Gastroesophageal sphincter (tissue), 4 donors: ENCODE measurements at regions not wholly inside any gene's neighbourhood (a gene's known extent, or its start where the extent isn't known, plus 50 kb on each side); places are given as distances from the start of the nearest gene placed in this dataset.

Source experiments
- ATAC-seq: fragments of 150-250 bp; one replicate; pipeline ENCODE4 v1.9.1; 2016; ENCODE audit warnings: mild to moderate bottlenecking, moderate library complexity
- H3K27ac ChIP-seq, 4 donors: fragments of 200-600 bp; sonication (generic) in 3 of 4; 1 replicate in 3 of 4; 2 replicates in 1 of 4; pipeline ENCODE4 v1.5.1; 2016 to 2019
- H3K27me3 ChIP-seq: fragments of 200-600 bp; sonication (generic); one replicate; pipeline ENCODE4 v1.5.1; 2019
- H3K36me3 ChIP-seq, 2 donors: fragments of 200-600 bp; sonication (generic); one replicate each; pipeline ENCODE4 v1.5.1; 2019; ENCODE audit warnings: control low read depth in 1 of 2
- H3K4me1 ChIP-seq, 3 donors: fragments of 200-600 bp; sonication (generic); 1 replicate in 2 of 3; 2 replicates in 1 of 3; pipeline ENCODE4 v1.5.1; 2016 to 2019; ENCODE audit warnings: control low read depth in 2 of 3
- H3K4me3 ChIP-seq, 2 donors: fragments of 200-600 bp; sonication (generic); one replicate each; pipeline ENCODE4 v1.5.1; 2019; ENCODE audit warnings: mild to moderate bottlenecking in 1 of 2, moderate library complexity in 1 of 2
- H3K9me3 ChIP-seq, 3 donors: fragments of 200-600 bp; sonication (generic); one replicate each; pipeline ENCODE4 v1.5.1; 2017 to 2019; ENCODE audit warnings: control low read depth in 2 of 3
- EP300 ChIP-seq: sonication (generic); formaldehyde crosslinking; IDR thresholded peaks from one replicate; pipeline ENCODE4 v1.6.1; 2017; ENCODE audit warnings: antibody characterized with exemption, mild to moderate bottlenecking
- POLR2A ChIP-seq, 2 donors: fragments of 450-650 bp; IDR thresholded peaks; one replicate each; pipeline ENCODE4 v1.6.1; 2017; ENCODE audit warnings: antibody characterized with exemption in 2 of 2, mild to moderate bottlenecking in 2 of 2, moderate library complexity in 1 of 2
- POLR2AphosphoS5 ChIP-seq: sonication (generic); formaldehyde crosslinking; IDR thresholded peaks from one replicate; pipeline ENCODE4 v1.6.1; 2017; ENCODE audit warnings: antibody characterized with exemption
- WGBS, 2 donors: methylation state at CpG; one replicate each; pipeline ENCODE4 v1.1.5; 2018; ENCODE audit warnings: low coverage in 1 of 2; 5-methylcytosine and 5-hydroxymethylcytosine counted together
- TF ChIP-seq, protein P1 (sequence below), 4 experiments: fragments of 200-600 bp in 2 of 4; fragments of 450-650 bp in 2 of 4; sonication (generic) in 1 of 4; IDR thresholded peaks; one replicate each; pipeline ENCODE4 v1.5.1; 2017 to 2019; ENCODE audit warnings: antibody characterized with exemption in 4 of 4, mild to moderate bottlenecking in 2 of 4, moderate library complexity in 2 of 4

DNA sequence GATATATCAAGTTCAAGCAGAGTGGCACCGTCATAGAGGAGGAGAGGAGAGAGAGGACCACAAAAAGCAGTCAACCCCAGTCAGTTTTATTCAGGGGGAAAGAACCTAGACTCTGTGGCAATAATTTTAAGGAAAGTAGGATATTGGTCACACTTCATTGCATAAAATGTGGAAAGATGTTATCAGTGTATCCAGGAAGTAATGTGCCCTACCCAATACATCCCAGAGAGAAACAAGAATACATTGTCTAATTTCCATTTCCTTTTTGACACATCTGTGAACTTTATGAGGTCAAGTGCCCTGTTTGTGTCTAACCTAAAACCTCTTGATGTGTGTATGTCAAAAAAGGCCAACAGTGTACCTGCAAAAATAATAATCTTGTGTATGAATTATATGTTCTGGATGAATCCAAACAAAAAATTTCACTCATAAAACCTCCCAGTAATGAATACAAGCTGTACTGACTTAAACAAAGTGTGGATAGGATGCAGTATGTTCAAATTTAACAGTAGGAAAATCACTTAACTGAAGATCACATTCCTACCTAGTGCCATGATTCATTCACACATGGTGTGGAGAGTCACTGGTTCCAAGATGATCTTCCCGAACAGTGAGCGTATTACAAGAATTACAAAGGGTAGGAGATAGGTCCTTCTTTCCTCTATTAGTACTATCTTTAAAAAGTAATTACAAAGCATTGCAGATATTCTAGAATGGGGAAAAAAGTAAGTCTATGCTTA lies 712.1 kb upstream of the CXADR start:
- Histone ChIP-seq H3K27me3 (no peaks in the 10 kb centered on the region), H3K36me3 (no peaks in the 10 kb centered on the region), H3K4me3 (no peak overlapping the region), H3K27ac (no peak overlapping the region), H3K9me3 (peaks cover 0 to 11% (median 0%) of the 10 kb centered on the region in 3 donors), H3K4me1 (no peaks in the 10 kb centered on the region)
- 95 to 96% methylated on average over 3 of the region's 3 CpGs for WGBS, 2 donors
- ATAC-seq: no peak
- no peak for TF ChIP-seq POLR2AphosphoS5
- TF ChIP-seq POLR2A (IDR thresholded peaks at IDR 0.05): no peak
- no peak for TF ChIP-seq EP300
- TF ChIP-seq, protein P1, sequence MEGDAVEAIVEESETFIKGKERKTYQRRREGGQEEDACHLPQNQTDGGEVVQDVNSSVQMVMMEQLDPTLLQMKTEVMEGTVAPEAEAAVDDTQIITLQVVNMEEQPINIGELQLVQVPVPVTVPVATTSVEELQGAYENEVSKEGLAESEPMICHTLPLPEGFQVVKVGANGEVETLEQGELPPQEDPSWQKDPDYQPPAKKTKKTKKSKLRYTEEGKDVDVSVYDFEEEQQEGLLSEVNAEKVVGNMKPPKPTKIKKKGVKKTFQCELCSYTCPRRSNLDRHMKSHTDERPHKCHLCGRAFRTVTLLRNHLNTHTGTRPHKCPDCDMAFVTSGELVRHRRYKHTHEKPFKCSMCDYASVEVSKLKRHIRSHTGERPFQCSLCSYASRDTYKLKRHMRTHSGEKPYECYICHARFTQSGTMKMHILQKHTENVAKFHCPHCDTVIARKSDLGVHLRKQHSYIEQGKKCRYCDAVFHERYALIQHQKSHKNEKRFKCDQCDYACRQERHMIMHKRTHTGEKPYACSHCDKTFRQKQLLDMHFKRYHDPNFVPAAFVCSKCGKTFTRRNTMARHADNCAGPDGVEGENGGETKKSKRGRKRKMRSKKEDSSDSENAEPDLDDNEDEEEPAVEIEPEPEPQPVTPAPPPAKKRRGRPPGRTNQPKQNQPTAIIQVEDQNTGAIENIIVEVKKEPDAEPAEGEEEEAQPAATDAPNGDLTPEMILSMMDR (IDR thresholded peaks at IDR 0.05): no peak

DNA sequence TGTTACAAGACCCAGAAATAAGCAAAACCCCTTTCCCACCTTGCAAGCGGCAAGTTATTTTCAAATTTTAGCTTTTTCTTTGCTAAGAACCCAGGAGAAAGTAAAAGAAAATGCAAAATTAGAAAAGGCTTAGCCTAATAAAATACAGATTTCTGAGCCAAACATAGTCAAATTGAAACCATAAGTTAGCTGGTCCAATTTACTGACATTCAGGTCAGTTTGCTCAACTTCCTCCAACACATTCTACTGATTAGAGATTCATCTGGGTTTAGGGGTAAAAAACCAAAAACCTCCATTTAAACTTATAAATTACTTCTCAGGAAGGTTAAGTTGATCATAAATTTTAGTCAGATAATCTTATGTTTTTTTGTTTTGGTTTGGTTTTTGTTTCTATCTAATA lies 701.8 kb upstream of the CXADR start:
- H3K4me3 ChIP-seq: no peak overlapping the region

DNA sequence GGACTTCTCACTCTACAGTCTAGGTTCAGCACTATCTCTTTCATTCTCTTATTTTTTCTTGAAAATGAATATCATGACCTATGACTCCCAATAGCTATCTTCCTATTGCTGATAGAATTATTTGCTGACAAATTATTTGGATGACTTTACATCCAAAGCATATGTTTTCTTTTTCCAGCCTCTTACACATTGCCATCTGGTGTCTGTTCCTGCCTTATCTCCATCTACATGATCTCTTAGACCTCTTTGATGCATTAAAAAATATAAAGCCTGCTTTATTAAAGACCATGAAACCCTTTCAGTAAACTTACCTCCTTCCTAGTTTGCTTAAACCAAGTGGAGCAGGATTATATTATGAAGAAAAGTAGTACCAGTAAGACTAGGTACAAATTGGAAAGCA lies 700.9 kb upstream of the CXADR start:
- H3K27me3 ChIP-seq: no peaks in the 10 kb centered on the region
- no peaks in the 10 kb centered on the region for H3K36me3 ChIP-seq
- no peak for TF ChIP-seq POLR2AphosphoS5
- TF ChIP-seq, protein P1 (IDR thresholded peaks at IDR 0.05): no peak
- TF ChIP-seq POLR2A (IDR thresholded peaks at IDR 0.05): no peak
- no peak for TF ChIP-seq EP300
- peaks cover 0 to 6% (median 0%) of the 10 kb centered on the region in 3 donors for H3K4me1 ChIP-seq
- no peaks in the 10 kb centered on the region for H3K9me3 ChIP-seq
- H3K27ac ChIP-seq: no peak overlapping the region
- no peak for ATAC-seq
- H3K4me3 ChIP-seq: no peak overlapping the region

More for the DNA sequence above, 701.8 kb upstream of the CXADR start:
- TF ChIP-seq EP300: no peak
- TF ChIP-seq POLR2A (IDR thresholded peaks at IDR 0.05): no peak
- TF ChIP-seq POLR2AphosphoS5: no peak
- TF ChIP-seq, protein P1 (IDR thresholded peaks at IDR 0.05): no peak
- Histone ChIP-seq H3K27me3 (no peaks in the 10 kb centered on the region), H3K4me1 (peaks cover 0 to 6% (median 0%) of the 10 kb centered on the region in 3 donors), H3K27ac (no peak overlapping the region), H3K9me3 (no peaks in the 10 kb centered on the region), H3K36me3 (no peaks in the 10 kb centered on the region)
- WGBS, 2 donors: 86 to 89% methylated on average over 1 of the region's 1 CpG
- no peak for ATAC-seq

DNA sequence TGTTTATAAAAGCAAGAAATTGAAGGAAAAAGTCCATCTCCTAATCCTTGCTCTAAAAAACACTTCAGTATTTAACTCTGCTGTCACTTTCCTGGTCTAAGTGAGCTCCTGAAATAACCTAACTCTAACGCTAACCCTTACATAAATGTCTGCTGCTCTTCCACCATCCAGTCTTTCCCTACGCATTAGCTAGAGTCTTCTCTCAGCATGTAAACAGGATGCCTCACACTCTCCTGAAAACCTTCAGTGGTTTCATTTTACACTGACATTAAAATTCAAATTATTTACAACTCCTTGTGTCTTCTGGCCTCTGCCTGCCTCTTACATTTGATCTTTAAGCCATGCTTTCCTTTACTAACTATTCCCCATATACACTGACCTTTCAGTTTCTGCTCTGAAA lies 697.6 kb upstream of the CXADR start:
- no peaks in the 10 kb centered on the region for H3K27me3 ChIP-seq
- no peaks in the 10 kb centered on the region for H3K36me3 ChIP-seq
- no peak overlapping the region for H3K27ac ChIP-seq
- no peaks in the 10 kb centered on the region for H3K9me3 ChIP-seq
- TF ChIP-seq POLR2AphosphoS5 (no peak), EP300 (no peak), POLR2A (IDR thresholded peaks at IDR 0.05) (no peak)
- TF ChIP-seq, protein P1 (IDR thresholded peaks at IDR 0.05): no peak
- no peak for ATAC-seq
- peaks cover 0 to 6% (median 0%) of the 10 kb centered on the region in 3 donors for H3K4me1 ChIP-seq
- H3K4me3 ChIP-seq: no peak overlapping the region
- 80 to 82% methylated on average over 2 of the region's 2 CpGs for WGBS, 2 donors

DNA sequence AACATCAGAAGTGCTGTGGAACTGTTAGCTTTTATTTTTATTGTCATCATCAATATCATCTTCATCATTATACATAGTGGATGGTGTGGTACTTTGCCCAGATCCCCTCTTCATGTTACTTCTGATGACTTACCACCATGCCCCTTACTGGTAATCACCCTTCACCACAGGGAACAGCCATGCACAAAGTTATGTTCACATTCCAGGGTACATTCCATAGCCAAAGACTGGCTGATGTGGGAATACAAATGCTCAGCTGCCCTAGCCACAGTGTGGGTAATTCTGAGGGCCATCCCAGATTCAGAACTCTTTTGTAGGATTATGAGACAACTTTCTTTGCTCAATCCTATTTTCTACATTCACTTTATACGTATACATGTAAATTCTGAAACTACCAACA lies 691.3 kb upstream of the CXADR start:
- no peak overlapping the region for H3K4me3 ChIP-seq
- H3K36me3 ChIP-seq: no peaks in the 10 kb centered on the region
- H3K27me3 ChIP-seq: no peaks in the 10 kb centered on the region
- H3K4me1 ChIP-seq: no peaks in the 10 kb centered on the region
- H3K9me3 ChIP-seq: no peaks in the 10 kb centered on the region
- 86 to 100% methylated on average over 1 of the region's 1 CpG for WGBS, 2 donors
- no peak overlapping the region for H3K27ac ChIP-seq
- TF ChIP-seq EP300 (no peak), POLR2AphosphoS5 (no peak), POLR2A (IDR thresholded peaks at IDR 0.05) (no peak)
- TF ChIP-seq, protein P1 (IDR thresholded peaks at IDR 0.05): no peak
- ATAC-seq: no peak
